D341Med (cell line): ENCODE measurements at regions not wholly inside any gene's neighbourhood (a gene's known extent, or its start where the extent isn't known, plus 50 kb on each side); places are given as distances from the start of the nearest gene placed in this dataset.
"Not testable (repeated sequence)": the region's sequence is repeated elsewhere in the genome, so short reads cannot be mapped to it uniquely, and the experiment has no call there.

Source experiments
- DNase-seq: peaks from one replicate; pipeline ENCODE4 v3.0.0; 2012; ENCODE audit warnings: low spot score

GRCh38 chr15:20288800-20289537 lies 252.6 kb downstream of the GOLGA6L6 start:
- not testable (repeated sequence) for DNase-seq

GRCh38 chr15:20286559-20286958 lies 255.0 kb downstream of the GOLGA6L6 start:
- not testable (repeated sequence) for DNase-seq

- DNase-seq = not testable (repeated sequence)
Observed at GRCh38 chr15:20285696-20286300, 255.8 kb downstream of the GOLGA6L6 start.

GRCh38 chr15:20284891-20285535 lies 256.6 kb downstream of the GOLGA6L6 start:
- not testable (repeated sequence) for DNase-seq

GRCh38 chr15:20283651-20284050 lies 257.9 kb downstream of the GOLGA6L6 start:
- DNase-seq = not testable (repeated sequence)

- not testable (repeated sequence) for DNase-seq
Observed at GRCh38 chr15:20282491-20282943, 259.1 kb downstream of the GOLGA6L6 start.

- not testable (repeated sequence) for DNase-seq
Observed at GRCh38 chr15:20281567-20282275, 259.9 kb downstream of the GOLGA6L6 start.

GRCh38 chr15:20280933-20281463 lies 260.6 kb downstream of the GOLGA6L6 start:
- DNase-seq = peak; percentile 38

GRCh38 chr15:20280141-20280932 lies 261.3 kb downstream of the GOLGA6L6 start:
- not testable (repeated sequence) for DNase-seq

- DNase-seq = not testable (repeated sequence)
Observed at GRCh38 chr15:20279056-20279455, 262.5 kb downstream of the GOLGA6L6 start.

- DNase-seq = not testable (repeated sequence)
Observed at GRCh38 chr15:20278376-20278775, 263.2 kb downstream of the GOLGA6L6 start.

- not testable (repeated sequence) for DNase-seq
Observed at GRCh38 chr15:20277451-20277850, 264.1 kb downstream of the GOLGA6L6 start.

GRCh38 chr15:20276312-20277114 lies 265.1 kb downstream of the GOLGA6L6 start:
- DNase-seq = not testable (repeated sequence)

GRCh38 chr15:20275373-20275967 lies 266.1 kb downstream of the GOLGA6L6 start:
- DNase-seq = not testable (repeated sequence)

- no peak for DNase-seq
Observed at GRCh38 chr15:20272422-20273184, 269.0 kb downstream of the GOLGA6L6 start.

- no peak for DNase-seq
Observed at GRCh38 chr15:20271647-20272046, 270.0 kb downstream of the GOLGA6L6 start.

- DNase-seq = not testable (repeated sequence)
Observed at GRCh38 chr15:20269956-20270355, 271.6 kb downstream of the GOLGA6L6 start.

GRCh38 chr15:20267996-20268395 lies 273.6 kb downstream of the GOLGA6L6 start:
- DNase-seq = not testable (repeated sequence)
